Endothelial cell (in vitro differentiated cells): ENCODE measurements at regions not wholly inside any gene's neighbourhood (a gene's known extent, or its start where the extent isn't known, plus 50 kb on each side); places are given as distances from the start of the nearest gene placed in this dataset.

Experiments
- DNase-seq: peaks from one replicate; pipeline ENCODE4 v3.0.0; 2021; ENCODE audit warnings: low spot score
- H3K27ac Mint-ChIP-seq: one replicate; pipeline ENCODE4 v1.8.0; 2021; ENCODE audit warnings: mixed read lengths, inconsistent platforms; ENCODE audit not compliant: unreplicated experiment
- H3K27me3 Mint-ChIP-seq: one replicate; pipeline ENCODE4 v1.8.0; 2021; ENCODE audit warnings: mild to moderate bottlenecking, moderate library complexity, mixed read lengths, inconsistent platforms; ENCODE audit not compliant: unreplicated experiment
- H3K36me3 Mint-ChIP-seq: one replicate; pipeline ENCODE4 v1.8.0; 2021; ENCODE audit warnings: mild to moderate bottlenecking, low read depth, mixed read lengths, inconsistent platforms; ENCODE audit not compliant: unreplicated experiment
- H3K4me1 Mint-ChIP-seq: one replicate; pipeline ENCODE4 v1.8.0; 2021; ENCODE audit warnings: mild to moderate bottlenecking, mixed read lengths, inconsistent platforms; ENCODE audit not compliant: unreplicated experiment
- H3K4me3 Mint-ChIP-seq: one replicate; pipeline ENCODE4 v1.8.0; 2021; ENCODE audit warnings: mild to moderate bottlenecking, mixed read lengths, inconsistent platforms; ENCODE audit not compliant: unreplicated experiment
- H3K9me3 Mint-ChIP-seq: one replicate; pipeline ENCODE4 v1.8.0; 2021; ENCODE audit warnings: mixed read lengths, inconsistent platforms; ENCODE audit not compliant: unreplicated experiment
- TF ChIP-seq, protein P1 (sequence below): fragments of 200-600 bp; sonication (generic); IDR thresholded peaks from one replicate; pipeline ENCODE4 v1.5.0; 2021; ENCODE audit warnings: antibody characterized with exemption; ENCODE audit not compliant: unreplicated experiment

DNA sequence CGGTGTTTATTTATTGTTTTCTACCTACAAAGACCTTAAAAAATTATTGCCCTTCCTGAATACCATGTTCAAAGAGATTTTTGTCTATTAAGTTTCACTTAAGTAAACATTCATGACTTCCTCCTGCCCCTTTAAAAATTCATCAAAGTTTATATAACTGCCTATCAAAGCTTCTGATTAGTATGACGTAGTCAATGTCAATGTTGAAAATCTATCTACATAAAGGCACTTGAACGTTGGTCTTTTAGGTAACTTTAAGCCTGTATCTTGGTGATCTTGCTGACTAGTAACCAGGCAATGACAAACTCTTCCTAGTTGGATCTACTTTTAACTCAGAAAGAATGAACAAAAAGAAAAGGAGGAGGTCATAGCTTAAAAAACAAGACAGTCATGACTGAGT lies 97.2 kb downstream of the MAIP1 start:
- Mint-ChIP-seq H3K27ac (no peak overlapping the region), H3K36me3 (no peaks in the 10 kb centered on the region), H3K4me3 (no peak overlapping the region), H3K9me3 (no peaks in the 10 kb centered on the region), H3K4me1 (no peaks in the 10 kb centered on the region), H3K27me3 (peaks cover 2% of the 10 kb centered on the region)
- TF ChIP-seq, protein P1, sequence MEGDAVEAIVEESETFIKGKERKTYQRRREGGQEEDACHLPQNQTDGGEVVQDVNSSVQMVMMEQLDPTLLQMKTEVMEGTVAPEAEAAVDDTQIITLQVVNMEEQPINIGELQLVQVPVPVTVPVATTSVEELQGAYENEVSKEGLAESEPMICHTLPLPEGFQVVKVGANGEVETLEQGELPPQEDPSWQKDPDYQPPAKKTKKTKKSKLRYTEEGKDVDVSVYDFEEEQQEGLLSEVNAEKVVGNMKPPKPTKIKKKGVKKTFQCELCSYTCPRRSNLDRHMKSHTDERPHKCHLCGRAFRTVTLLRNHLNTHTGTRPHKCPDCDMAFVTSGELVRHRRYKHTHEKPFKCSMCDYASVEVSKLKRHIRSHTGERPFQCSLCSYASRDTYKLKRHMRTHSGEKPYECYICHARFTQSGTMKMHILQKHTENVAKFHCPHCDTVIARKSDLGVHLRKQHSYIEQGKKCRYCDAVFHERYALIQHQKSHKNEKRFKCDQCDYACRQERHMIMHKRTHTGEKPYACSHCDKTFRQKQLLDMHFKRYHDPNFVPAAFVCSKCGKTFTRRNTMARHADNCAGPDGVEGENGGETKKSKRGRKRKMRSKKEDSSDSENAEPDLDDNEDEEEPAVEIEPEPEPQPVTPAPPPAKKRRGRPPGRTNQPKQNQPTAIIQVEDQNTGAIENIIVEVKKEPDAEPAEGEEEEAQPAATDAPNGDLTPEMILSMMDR = no peak
- no peak for DNase-seq

DNA sequence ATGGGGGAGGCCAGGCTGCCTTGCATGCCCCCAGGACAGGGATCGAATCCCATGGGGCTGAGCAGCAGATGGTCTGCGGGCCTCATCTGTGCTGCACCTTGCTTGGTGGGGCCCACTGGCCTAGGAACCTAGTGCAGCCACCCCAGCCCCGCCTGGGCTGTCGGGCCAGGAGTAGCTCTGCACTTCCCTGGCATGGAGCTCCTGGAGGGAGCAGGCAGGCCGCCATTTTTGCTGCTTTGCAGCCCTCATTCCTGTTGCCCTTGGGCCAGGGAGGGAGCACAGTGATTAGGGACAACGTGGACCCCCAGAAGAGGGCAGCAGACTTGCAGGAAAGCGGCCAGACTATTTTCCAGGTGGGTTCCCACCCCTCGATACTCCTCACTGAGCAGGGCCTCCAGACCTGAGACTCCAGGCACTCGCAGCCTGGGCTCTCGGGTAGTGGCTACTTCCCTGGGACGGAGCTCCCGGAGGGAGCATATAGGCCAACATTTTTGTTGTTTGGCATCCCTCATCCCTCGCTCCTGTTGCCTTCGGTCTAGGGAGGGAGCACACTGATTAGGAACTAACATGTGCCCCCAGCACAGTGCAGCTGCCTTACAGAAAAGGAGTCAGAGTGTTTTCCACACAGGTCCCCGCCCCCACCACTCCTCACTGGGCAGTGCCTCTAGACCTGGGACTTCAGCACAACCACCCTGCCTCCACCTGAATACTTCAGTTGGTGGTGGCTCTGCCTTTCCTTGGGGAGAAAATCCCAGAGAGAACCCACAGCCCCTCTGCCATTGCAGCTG lies 99.5 kb downstream of the MAIP1 start:
- TF ChIP-seq, protein P1 = no peak
- no peak overlapping the region for H3K4me3 Mint-ChIP-seq
- H3K4me1 Mint-ChIP-seq = no peaks in the 10 kb centered on the region
- no peak overlapping the region for H3K27ac Mint-ChIP-seq
- H3K27me3 Mint-ChIP-seq = peaks cover 4% of the 10 kb centered on the region
- H3K9me3 Mint-ChIP-seq = no peaks in the 10 kb centered on the region
- peak; percentile 24 for DNase-seq
- no peaks in the 10 kb centered on the region for H3K36me3 Mint-ChIP-seq

DNA sequence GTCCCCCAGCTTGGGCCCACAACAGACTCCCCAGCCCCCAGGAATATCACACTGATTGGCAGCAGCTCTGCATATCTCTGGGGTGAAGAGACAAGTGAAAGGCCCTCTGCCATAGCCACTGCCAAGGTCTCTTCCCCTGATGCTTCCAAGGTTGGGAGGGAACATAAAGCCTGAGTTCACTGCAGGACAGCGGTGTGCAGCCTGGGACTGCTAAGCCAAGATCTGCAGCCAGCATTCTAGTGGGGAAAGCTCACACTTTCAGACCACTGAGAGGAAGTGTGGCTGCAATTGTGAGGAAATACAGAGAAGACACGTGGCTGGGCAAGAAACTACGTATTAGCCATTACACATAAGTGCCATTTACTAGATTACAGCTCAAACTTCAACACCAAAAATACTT lies 100.7 kb downstream of the MAIP1 start:
- TF ChIP-seq, protein P1 = no peak
- Mint-ChIP-seq H3K27me3 (peaks cover 4% of the 10 kb centered on the region), H3K27ac (no peak overlapping the region), H3K4me1 (no peaks in the 10 kb centered on the region), H3K36me3 (no peaks in the 10 kb centered on the region), H3K4me3 (no peak overlapping the region), H3K9me3 (no peaks in the 10 kb centered on the region)
- DNase-seq = no peak

DNA sequence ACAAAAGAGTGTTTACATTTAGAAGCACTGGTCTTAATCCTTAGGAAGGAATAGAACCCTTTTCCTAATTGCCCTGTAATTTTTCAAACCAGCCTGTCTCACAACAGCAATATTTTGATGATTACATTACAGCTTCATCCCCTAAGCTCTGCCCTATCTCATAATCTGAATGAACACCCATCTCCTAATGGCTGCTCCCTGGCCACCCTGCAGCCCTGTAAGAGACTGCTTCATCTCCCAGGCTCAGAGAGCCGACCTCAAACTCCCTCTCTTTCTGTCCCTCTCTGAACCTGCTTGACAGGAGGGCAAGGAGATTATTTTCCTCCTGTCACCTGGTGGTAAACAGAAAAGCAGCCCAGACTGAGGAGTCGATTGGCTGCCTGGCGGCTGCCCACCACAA lies 107.8 kb downstream of the MAIP1 start:
- Mint-ChIP-seq H3K4me1 (no peaks in the 10 kb centered on the region), H3K27me3 (peaks cover 2% of the 10 kb centered on the region), H3K27ac (no peak overlapping the region), H3K4me3 (no peak overlapping the region), H3K9me3 (no peaks in the 10 kb centered on the region), H3K36me3 (no peaks in the 10 kb centered on the region)
- no peak for DNase-seq
- TF ChIP-seq, protein P1 = no peak

DNA sequence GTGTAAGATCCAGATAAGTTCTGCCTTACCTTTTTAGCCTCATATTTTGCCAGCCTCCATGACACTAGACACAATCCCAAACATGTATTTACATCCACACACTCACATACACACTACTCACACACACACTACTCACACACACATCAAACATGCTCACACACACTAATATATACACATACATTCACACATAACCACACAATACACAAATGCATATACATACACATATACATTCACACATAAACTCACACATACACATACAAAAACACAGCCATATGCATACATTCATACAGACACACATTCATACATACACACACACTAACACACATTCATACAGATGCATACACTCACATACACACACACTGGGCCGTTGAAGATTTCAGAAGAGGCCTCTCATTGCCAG lies 109.5 kb downstream of the MAIP1 start:
- H3K36me3 Mint-ChIP-seq = no peaks in the 10 kb centered on the region
- no peaks in the 10 kb centered on the region for H3K27me3 Mint-ChIP-seq
- H3K9me3 Mint-ChIP-seq = no peaks in the 10 kb centered on the region
- no peak overlapping the region for H3K27ac Mint-ChIP-seq
- no peak overlapping the region for H3K4me3 Mint-ChIP-seq
- DNase-seq = no peak
- TF ChIP-seq, protein P1 = no peak
- H3K4me1 Mint-ChIP-seq = no peaks in the 10 kb centered on the region
